Natural killer cell (primary cell): ENCODE measurements at regions not wholly inside any gene's neighbourhood (a gene's known extent, or its start where the extent isn't known, plus 50 kb on each side); places are given as distances from the start of the nearest gene placed in this dataset.

Experiments used
- ATAC-seq, 3 donors: fragments of 150-1000 bp in 2 of 3; fragments of 200-7000 bp in 1 of 3; cut with Tn5 transposase; 1 replicate in 1 of 3; 2 replicates in 2 of 3; pipeline ENCODE4 v1.10.0; 2021; ENCODE audit warnings: mild to moderate bottlenecking in 2 of 3, moderate library complexity in 2 of 3
- DNase-seq, 2 donors: peaks; one replicate each; pipeline versions ENCODE4 v3.0.0 to v3.0.0-alpha.2; 2013 to 2021; ENCODE audit warnings: mixed read lengths in 1 of 2
- H3K27ac ChIP-seq: one replicate; pipeline ENCODE4 v1.5.1; 2013; ENCODE audit warnings: mild to moderate bottlenecking, low read length
- H3K27me3 ChIP-seq: one replicate; pipeline ENCODE4 v1.6.1; 2013; ENCODE audit warnings: low read length; ENCODE audit not compliant: control insufficient read depth, insufficient read depth
- H3K36me3 ChIP-seq: one replicate; pipeline ENCODE4 v1.6.1; 2013; ENCODE audit warnings: low read length; ENCODE audit not compliant: control insufficient read depth, insufficient read depth
- H3K4me1 ChIP-seq: one replicate; pipeline ENCODE4 v1.6.1; 2013; ENCODE audit warnings: low read length; ENCODE audit not compliant: control insufficient read depth, insufficient read depth
- H3K4me3 ChIP-seq: one replicate; pipeline ENCODE4 v1.5.1; 2013; ENCODE audit warnings: low read length
- H3K9me3 ChIP-seq: one replicate; pipeline ENCODE4 v1.6.1; 2013; ENCODE audit warnings: low read length; ENCODE audit not compliant: control insufficient read depth, insufficient read depth
- H3K27ac Mint-ChIP-seq, 2 donors: one replicate each; pipeline ENCODE4 v1.8.0; 2022; ENCODE audit warnings: mild to moderate bottlenecking in 2 of 2, mixed read lengths in 2 of 2, moderate library complexity in 1 of 2
- H3K27me3 Mint-ChIP-seq, 2 donors: one replicate each; pipeline ENCODE4 v1.8.0; 2022; ENCODE audit warnings: low read depth in 2 of 2, mixed read lengths in 2 of 2
- H3K36me3 Mint-ChIP-seq: one replicate; pipeline ENCODE4 v1.8.0; 2022; ENCODE audit warnings: mixed read lengths
- H3K4me1 Mint-ChIP-seq, 2 donors: one replicate each; pipeline ENCODE4 v1.8.0; 2022; ENCODE audit warnings: mixed read lengths in 2 of 2
- H3K4me3 Mint-ChIP-seq: one replicate; pipeline ENCODE4 v1.8.0; 2022; ENCODE audit warnings: mild to moderate bottlenecking, moderate library complexity, mixed read lengths
- H3K9me3 Mint-ChIP-seq, 2 donors: one replicate each; pipeline ENCODE4 v1.8.0; 2022; ENCODE audit warnings: mixed read lengths in 2 of 2
- CTCF ChIP-seq: fragments of 200-600 bp; IDR thresholded peaks from one replicate; pipeline ENCODE4 v1.8.0; 2022; ENCODE audit warnings: antibody characterized with exemption
- WGBS: methylation state at CpG from one replicate; pipeline ENCODE4 v1.1.7; 2013; ENCODE audit warnings: missing lambda C conversion rate; ENCODE audit not compliant: insufficient coverage; 5-methylcytosine and 5-hydroxymethylcytosine counted together
- intact Hi-C: fragments of 100-400 bp; cut with micrococcal nuclease; formaldehyde crosslinking; loops from one replicate; pipeline ENCODE4 v1.14.2; 2022

- Mint-ChIP-seq H3K9me3 (no peaks in the 10 kb centered on the region), H3K4me1 (peaks cover 4 to 5% of the 10 kb centered on the region in 2 donors), H3K27me3 (peaks cover 0 to 4% of the 10 kb centered on the region in 2 donors), H3K36me3 (no peaks in the 10 kb centered on the region), H3K4me3 (no peak overlapping the region), H3K27ac (no peak overlapping the region)
- Histone ChIP-seq H3K27ac (no peak overlapping the region), H3K9me3 (no peaks in the 10 kb centered on the region), H3K27me3 (no peaks in the 10 kb centered on the region), H3K4me1 (peaks cover 7% of the 10 kb centered on the region), H3K36me3 (no peaks in the 10 kb centered on the region), H3K4me3 (no peak overlapping the region)
- DNase-seq (no peak), ATAC-seq (no peak)
- 88% methylated on average over 2 of the region's 2 CpGs for WGBS
- TF ChIP-seq CTCF = no peak
- intact Hi-C loops = no loop called here
Observed at GRCh38 chr10:78411716-78412115, 378.1 kb downstream of the RPS24 start.

GRCh38 chr10:78412605-78413004 is 378.9 kb downstream of the RPS24 start:
- H3K9me3 ChIP-seq = no peaks in the 10 kb centered on the region
- Mint-ChIP-seq H3K4me1 (no peaks in the 10 kb centered on the region), H3K36me3 (no peaks in the 10 kb centered on the region), H3K27ac (no peak overlapping the region), H3K9me3 (no peaks in the 10 kb centered on the region), H3K27me3 (no peaks in the 10 kb centered on the region), H3K4me3 (no peak overlapping the region)
- no peaks in the 10 kb centered on the region for H3K36me3 ChIP-seq
- H3K27ac ChIP-seq = no peak overlapping the region
- no peaks in the 10 kb centered on the region for H3K4me1 ChIP-seq
- H3K27me3 ChIP-seq = no peaks in the 10 kb centered on the region
- H3K4me3 ChIP-seq = no peak overlapping the region
- DNase-seq = no peak
- intact Hi-C loops = no loop called here
- ATAC-seq = no peak
- TF ChIP-seq CTCF = no peak
- 77% methylated on average over 4 of the region's 4 CpGs for WGBS

- intact Hi-C loops = no loop called here
- H3K36me3 Mint-ChIP-seq = no peaks in the 10 kb centered on the region
Observed at GRCh38 chr10:78413076-78414055, 379.7 kb downstream of the RPS24 start.

More at GRCh38 chr10:78413076-78414055, 379.7 kb downstream of the RPS24 start:
- H3K27ac ChIP-seq = no peak overlapping the region
- no peaks in the 10 kb centered on the region for H3K4me1 ChIP-seq
- DNase-seq = no peak
- H3K36me3 ChIP-seq = no peaks in the 10 kb centered on the region
- no peak for TF ChIP-seq CTCF
- no peaks in the 10 kb centered on the region for H3K9me3 ChIP-seq
- 68% methylated on average over 12 of the region's 12 CpGs for WGBS
- no peaks in the 10 kb centered on the region for H3K9me3 Mint-ChIP-seq
- ATAC-seq = no peak
- H3K4me3 ChIP-seq = no peak overlapping the region
- H3K27ac Mint-ChIP-seq = no peak overlapping the region
- H3K27me3 ChIP-seq = no peaks in the 10 kb centered on the region
- no peaks in the 10 kb centered on the region for H3K4me1 Mint-ChIP-seq
- no peaks in the 10 kb centered on the region for H3K27me3 Mint-ChIP-seq
- H3K4me3 Mint-ChIP-seq = no peak overlapping the region
